Liver (tissue), 3 donors: ENCODE measurements at regions not wholly inside any gene's neighbourhood (a gene's known extent, or its start where the extent isn't known, plus 50 kb on each side); places are given as distances from the start of the nearest gene placed in this dataset.
"Not testable (repeated sequence)": the region's sequence is repeated elsewhere in the genome, so short reads cannot be mapped to it uniquely, and the experiment has no call there.

Experiments used
- ATF3 ChIP-seq: IDR thresholded peaks from 2 replicates; pipeline ENCODE4 v1.6.1; 2016; ENCODE audit warnings: antibody characterized with exemption
- CTCF ChIP-seq: fragments of 150-350 bp; IDR thresholded peaks from 2 replicates; pipeline ENCODE4 v1.5.1; 2017; ENCODE audit warnings: improper control_type of control experiment, low read depth, low read length; ENCODE audit not compliant: missing input control
- FOXA1 ChIP-seq: IDR thresholded peaks from 2 replicates; pipeline ENCODE4 v1.6.1; 2016; ENCODE audit warnings: antibody characterized with exemption
- HNF4A ChIP-seq, 2 donors: conservative IDR thresholded peaks; 2 replicates each; pipeline ENCODE4 v1.6.1; 2016; ENCODE audit warnings: antibody characterized with exemption in 2 of 2, mild to moderate bottlenecking in 2 of 2
- RAD21 ChIP-seq, 2 donors: IDR thresholded peaks; 2 replicates each; pipeline ENCODE4 v1.6.1; 2016; ENCODE audit warnings: antibody characterized with exemption in 2 of 2, mild to moderate bottlenecking in 2 of 2
- RXRA ChIP-seq, 2 donors: IDR thresholded peaks; 2 replicates each; pipeline ENCODE4 v1.6.1; 2017 to 2018; ENCODE audit warnings: antibody characterized with exemption in 2 of 2, mild to moderate bottlenecking in 1 of 2
- SP1 ChIP-seq: IDR thresholded peaks from 2 replicates; pipeline ENCODE4 v1.6.1; 2018; ENCODE audit warnings: antibody characterized with exemption, mild to moderate bottlenecking
- TAF1 ChIP-seq: conservative IDR thresholded peaks from 2 replicates; pipeline ENCODE4 v1.6.1; 2016; ENCODE audit warnings: antibody characterized with exemption, mild to moderate bottlenecking
- YY1 ChIP-seq: IDR thresholded peaks from 2 replicates; pipeline ENCODE4 v1.6.1; 2016; ENCODE audit warnings: antibody characterized with exemption, mild to moderate bottlenecking
- ZBTB33 ChIP-seq: IDR thresholded peaks from 2 replicates; pipeline ENCODE4 v1.6.1; 2016; ENCODE audit warnings: antibody characterized with exemption
- donor health status: healthy.
- donor health status: healthy.

- TF ChIP-seq TAF1; RXRA (IDR thresholded peaks at IDR 0.05); CTCF; ATF3; SP1; HNF4A (conservative IDR thresholded peaks at IDR 0.05); ZBTB33; YY1; FOXA1; RAD21 (IDR thresholded peaks at IDR 0.05): not testable (repeated sequence)
These were observed 56.5 kb upstream of the UNC93A start for GRCh38 chr6:167234576-167234975.
